ENCODE measurements at regions not wholly inside any gene's neighbourhood (a gene's known extent, or its start where the extent isn't known, plus 50 kb on each side); places are given as distances from the start of the nearest gene placed in this dataset.

DNA sequence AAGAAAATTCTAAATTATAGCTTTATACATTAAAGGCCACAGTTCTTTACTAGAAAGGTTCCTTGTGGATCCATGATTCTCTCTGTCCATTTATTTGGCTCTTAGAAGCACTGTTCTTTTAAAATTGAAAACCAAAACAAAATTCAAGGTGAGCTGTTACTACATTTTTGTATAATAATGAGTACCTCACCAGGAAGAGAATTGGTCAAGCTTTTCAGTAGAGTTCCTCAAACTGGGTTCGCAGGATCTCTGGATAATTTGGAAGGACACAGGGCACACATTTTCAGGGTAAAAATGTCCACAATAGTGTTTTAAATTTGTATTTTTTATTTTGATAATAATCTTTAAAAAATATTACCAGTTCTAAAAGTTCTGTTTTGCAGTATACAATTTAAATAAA is 93.0 kb downstream of the PPP1R3A start:
- DNase-seq = no peak

DNA sequence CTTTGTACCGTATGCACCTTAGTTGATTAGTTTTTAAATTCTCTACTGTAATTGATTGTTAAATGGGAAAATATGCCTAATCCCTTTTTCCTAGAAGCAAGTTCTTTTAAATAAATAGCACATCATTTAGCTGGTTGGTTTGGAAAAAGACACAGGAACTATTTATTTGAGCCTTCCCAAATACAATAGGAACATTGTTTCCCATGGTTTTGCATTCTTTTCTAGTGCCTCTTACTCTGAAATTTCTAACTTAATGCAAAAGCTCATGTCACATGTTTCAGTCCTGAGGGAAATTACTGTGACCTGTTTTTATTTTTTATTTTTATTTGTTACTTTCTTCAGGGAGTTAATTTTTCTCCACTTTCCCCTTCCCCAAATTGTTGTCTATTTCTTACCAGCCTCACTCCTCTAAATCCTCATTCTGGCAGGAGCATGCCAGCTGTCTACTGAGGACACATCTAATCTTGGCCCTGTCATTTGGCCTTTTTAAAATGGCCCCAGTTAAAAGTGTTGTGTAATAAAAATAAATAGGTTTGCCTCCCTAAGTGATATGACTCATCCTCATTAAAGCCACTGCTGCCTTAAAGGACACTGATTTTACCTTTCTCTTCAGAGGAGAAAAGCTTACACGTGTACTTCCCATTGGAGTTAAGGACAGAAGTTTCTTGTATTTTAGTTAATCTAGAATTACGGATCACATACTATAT is 94.5 kb downstream of the PPP1R3A start:
- DNase-seq = peak; percentile 12

DNA sequence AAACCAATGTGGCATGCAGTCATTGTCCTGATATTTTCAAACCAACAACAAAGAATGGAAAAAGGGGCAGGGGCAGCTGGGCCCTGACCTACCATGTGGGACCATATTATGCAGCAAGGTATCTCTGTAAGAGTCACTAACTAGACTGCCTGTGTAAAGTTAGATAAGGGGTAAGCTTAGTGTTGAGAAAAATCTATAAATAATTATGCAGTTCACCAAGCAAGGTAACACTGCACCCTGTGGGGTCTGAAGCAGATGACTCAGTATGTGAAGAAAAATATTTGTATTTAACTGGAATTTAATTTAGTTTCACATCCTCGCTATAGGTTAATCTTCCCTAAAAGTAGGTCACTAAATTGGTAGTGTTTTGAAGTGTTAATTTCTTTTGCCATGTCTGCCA is 99.3 kb downstream of the PPP1R3A start:
- DNase-seq = no peak

- DNase-seq = no peak
These were observed 102.2 kb downstream of the PPP1R3A start for GRCh38 chr7:113816639-113817038.

DNA sequence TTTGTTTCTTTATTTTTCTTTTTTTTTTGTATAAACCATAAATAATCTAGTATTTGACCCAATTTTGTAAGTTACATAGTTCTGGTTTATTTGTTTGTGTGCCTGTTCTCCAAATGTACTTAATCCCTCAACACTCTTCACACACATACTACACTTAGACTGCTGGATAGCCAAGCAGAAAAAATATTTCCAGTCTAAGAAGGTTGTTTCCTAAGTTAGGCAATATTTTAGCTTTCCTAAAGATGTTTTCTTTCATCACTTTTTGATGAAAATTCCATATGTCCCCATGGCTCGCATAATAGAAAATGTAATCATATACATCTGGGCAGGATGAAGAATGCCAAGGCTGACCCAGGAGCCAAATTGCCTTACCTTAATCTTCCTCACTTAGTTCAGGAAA is 105.3 kb downstream of the PPP1R3A start:
- no peak for DNase-seq

- no peak for DNase-seq
These were observed 106.1 kb downstream of the PPP1R3A start for GRCh38 chr7:113812591-113813255.

DNA sequence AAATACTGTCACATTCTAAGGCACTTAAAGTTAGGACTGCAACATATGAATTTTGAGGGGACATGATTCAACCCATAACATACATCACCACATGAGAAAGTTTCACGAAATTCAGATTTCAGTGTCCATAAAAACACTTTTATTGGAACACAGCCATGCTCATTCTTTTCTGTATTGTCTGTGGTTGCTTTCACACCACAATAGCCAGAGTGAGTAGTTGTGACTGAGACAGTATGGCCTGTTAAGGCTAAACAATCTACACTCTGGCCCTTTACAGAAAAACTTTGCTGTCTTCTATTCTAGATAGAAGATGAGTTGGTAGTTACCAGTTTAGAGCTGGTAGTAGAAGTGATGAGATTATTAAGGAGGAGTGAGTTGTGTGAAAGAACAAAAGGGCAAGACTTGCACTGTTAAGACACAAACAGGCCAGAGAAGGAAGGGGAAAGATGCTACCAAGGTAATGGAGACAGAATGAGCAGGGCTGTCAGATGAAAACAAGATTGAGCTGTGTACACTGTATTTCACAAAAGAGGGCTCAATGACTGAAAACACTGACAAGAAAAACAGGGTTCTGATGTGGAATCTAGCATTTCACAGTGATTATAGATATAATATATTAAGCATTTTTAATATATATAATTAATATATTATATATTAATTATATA is 108.6 kb downstream of the PPP1R3A start:
- no peak for DNase-seq

- DNase-seq = no peak
These were observed 109.2 kb downstream of the PPP1R3A start for GRCh38 chr7:113809581-113809980.

DNA sequence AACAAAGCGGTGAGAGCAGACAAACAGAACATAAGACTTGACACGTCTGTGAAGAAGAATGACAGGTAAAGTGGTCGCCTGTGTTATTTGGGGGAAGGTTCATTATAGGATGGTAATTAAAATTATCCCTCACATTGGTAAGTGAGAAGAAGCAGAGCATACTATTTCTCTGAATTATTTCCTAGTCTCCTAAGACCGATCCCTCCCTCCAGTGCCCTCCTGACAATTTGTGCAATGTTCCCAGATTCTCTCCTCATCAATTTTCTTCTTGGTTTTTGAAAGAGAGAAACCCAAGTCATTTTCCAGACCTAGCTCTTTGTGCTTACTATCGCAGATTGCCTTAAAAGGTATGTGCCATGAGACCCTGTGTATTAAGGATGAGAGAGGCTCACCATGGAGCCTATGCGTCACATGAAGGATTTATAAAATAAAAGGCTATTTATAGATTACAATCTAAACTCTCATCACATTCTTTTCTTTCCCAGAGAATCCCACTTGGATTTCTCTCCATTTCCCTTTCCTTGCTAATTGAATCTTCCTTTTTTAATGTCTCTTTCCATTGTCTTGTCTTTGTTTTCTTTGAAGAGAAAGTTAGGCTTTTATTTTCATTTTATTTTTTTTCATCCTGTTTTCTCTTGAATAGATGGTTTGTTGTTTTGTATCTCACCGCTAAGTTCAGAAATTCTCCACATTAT is 112.0 kb downstream of the PPP1R3A start:
- DNase-seq = no peak

- DNase-seq = no peak
These were observed 112.8 kb downstream of the PPP1R3A start for GRCh38 chr7:113805976-113806375.

- no peak for DNase-seq
These were observed 114.2 kb downstream of the PPP1R3A start for GRCh38 chr7:113804475-113805095.

DNA sequence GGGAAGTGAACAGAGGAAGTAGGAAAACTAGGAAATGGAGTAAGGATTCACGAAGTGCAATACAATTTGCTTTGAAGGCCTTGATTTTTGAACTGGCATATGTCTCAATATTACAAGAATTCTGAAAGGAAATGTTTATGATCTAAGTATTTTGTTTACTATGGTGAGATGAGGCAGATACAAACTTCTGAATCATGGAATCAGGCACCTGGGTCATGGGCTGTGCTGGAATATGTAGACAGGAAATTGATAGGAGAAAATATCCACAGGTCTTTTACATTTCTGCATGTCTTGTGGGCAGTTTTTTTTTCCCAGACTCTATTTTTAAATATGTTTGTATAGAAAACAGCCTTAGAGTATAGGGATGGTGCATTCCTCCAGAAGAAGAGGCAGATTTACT is 117.1 kb downstream of the PPP1R3A start:
- no peak for DNase-seq

DNA sequence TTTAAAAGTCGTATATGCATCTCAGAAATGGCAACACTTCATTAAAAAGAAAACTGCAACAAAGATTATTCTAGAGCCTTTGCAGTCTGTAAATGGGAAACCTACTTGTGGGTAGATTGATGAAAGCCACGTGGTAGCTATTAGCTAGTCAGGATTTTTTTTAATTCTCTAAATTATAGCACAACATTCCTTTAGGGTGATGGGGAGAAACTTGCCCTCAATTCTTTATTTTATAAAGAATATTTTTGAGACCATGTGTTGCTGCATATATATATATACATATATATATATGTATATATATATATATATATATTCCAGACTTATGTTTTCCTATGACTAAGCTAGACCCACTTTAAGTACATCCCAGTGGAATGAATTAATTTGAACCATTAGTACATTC is 118.0 kb downstream of the PPP1R3A start:
- no peak for DNase-seq

DNA sequence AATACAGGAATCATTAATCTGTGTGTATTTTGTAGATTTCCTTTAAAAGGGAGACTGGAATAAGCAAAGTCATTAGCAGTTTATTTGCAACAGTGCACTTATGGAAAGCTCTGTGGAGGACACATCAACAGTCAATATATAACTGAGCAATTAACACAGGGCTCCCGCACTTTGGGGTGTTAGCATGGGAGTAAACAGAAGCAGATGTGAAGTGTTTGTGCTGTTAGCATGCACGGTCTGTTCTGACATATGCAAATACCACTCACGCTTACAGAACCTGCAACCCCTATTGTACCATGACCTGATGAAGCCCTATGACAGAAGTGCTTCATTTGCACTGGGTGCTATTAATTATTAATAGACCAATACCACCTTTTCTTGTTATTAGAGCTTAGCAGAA is 118.9 kb downstream of the PPP1R3A start:
- DNase-seq = peak; percentile 93

- peak; percentile 31 for DNase-seq
These were observed 121.3 kb downstream of the PPP1R3A start for GRCh38 chr7:113797420-113798010.

- no peak for DNase-seq
These were observed 122.3 kb downstream of the PPP1R3A start for GRCh38 chr7:113796557-113796956.

DNA sequence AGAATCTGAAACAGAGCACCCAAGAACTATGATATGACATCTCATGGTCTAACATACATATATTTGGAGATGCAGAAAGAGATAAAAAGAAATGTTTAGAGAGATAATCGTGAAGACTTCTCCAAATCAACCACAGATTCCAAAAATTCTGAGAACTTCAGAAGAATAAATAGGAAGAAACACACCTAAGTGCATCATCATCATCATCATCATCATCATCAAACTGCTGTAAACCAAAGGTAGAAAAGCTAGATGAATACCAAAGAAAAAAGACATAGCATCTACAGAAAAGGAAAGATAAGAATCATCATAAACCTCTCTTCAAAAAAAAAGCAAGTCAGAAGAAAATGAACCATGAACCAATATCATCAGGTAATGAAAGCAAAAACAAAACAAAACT is 124.2 kb downstream of the PPP1R3A start:
- no peak for DNase-seq

DNA sequence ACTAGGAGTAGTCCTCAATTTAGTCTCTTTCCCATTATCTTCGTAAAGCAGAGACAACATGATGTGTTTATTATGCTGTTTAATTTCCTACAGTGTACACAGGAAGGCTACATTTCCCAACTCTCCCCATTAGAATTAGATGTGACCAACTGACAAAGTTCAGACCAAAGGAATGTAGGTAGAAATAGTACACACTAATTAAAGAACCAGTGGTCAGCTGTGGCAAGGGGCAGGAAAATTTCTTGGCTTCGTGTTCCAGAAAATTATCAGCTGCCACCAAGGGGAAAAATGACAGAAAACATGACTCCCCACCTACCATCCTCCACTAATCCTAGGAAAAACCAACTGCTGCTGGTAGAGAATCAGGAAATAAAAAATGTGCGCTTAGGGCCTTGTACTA is 125.6 kb downstream of the PPP1R3A start:
- no peak for DNase-seq

- DNase-seq = no peak
These were observed 128.8 kb downstream of the PPP1R3A start for GRCh38 chr7:113790025-113790424.

DNA sequence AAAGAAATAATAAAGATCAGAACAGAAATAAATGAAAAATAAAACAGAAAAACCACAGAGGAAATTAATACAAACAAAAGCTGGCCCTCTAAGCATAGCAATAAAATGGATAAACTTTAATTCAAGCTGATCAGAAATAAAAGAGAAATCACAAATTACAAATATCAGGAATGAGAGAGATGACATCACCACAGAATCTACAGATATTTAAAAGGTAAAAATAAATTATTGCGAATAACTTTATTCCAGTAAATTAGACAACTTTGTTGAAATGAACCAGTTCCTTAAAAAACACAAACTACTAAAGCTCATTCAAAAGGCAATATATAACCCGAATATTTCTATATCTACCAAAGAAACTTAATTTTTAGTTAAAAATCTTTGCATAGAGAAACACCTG is 131.7 kb downstream of the PPP1R3A start:
- DNase-seq = no peak

DNA sequence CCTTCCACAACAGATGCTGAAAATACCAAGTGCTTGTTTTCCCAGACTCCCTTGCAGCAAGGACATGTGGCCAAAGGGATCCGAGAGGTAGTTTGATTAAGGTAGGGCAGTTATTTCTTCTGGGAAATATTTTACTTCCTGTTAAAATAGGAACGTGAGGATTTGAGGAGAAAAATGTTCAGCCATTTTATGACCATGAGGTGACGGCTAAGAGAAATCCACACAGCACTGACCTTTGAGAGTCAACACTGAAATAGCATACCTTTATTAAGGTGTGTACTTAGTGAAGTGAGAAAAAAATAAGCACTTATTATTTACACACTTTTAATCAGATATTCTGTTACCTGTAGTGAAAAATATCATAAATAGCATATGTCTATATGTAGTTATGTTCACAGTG is 133.9 kb downstream of the PPP1R3A start:
- no peak for DNase-seq

DNA sequence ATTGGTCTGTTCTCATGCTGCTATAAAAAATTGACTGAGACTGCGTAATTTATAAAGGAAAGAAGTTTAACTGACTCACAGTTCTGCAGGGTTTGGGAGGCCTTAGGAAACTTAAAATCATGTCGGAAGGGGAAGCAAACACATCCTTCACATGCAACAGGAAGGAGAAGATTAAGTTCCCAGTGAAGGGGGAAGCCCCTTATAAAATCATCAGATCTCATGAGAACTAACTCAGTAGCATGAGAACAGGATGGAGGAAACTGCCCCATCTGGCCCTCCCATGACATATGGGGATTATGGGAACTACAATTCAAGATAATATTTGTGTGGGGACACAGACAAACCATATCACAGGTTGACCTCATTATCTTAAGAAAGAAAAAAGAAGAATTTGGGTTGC is 134.5 kb downstream of the PPP1R3A start:
- no peak for DNase-seq

DNA sequence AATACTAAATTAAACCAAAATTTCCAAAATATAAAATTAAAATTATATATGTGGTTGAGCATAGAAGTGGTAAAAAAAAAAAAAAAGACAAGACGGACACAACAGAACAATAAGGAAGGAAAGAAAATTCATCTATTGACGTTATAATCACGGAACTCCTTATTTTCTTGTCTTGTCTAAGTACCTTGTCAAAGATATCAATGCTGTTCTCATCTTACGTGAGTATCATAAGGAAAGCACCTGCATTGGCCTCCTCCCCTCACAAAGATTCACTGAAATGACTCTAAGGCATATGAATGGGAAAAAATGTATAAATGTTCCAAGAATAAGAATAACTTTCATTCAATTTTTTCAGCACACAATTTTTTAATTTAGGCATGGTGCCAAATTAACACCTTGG is 135.4 kb downstream of the PPP1R3A start:
- no peak for DNase-seq
